IMR-90 (cell line): ENCODE measurements at regions not wholly inside any gene's neighbourhood (a gene's known extent, or its start where the extent isn't known, plus 50 kb on each side); places are given as distances from the start of the nearest gene placed in this dataset.

ENCODE experiments used
- ATAC-seq: fragments of 200-7000 bp; cut with Tn5 transposase; 2 replicates; pipeline ENCODE4 v1.9.1; 2020; ENCODE audit warnings: low read depth, mild to moderate bottlenecking, moderate library complexity
- BruUV-seq: library from RNA; stranded (reverse); fragments of 400-500 nt; replicated peaks from 2 replicates; lab custom pipeline; 2021; lab: Mats Ljungman, UMichigan
- CTCF ChIA-PET: fragments of 300-600 bp; formaldehyde crosslinking; extraction: SDS; loops from one replicate; lab custom pipeline; 2021; ENCODE audit warnings: antibody characterized with exemption; lab: Yijun Ruan, JAX
- POLR2A ChIA-PET: fragments of 300-600 bp; sonication (Branson Sonifier 250); formaldehyde crosslinking; loops from one replicate; lab custom pipeline; 2022; ENCODE audit warnings: antibody characterized with exemption; ENCODE audit not compliant: unreplicated experiment; lab: Charles Lee
- DNase-seq: peaks from one replicate; pipeline ENCODE4 v3.0.0; 2013
- H2AFZ ChIP-seq: replicated peaks from 2 replicates; pipeline ENCODE3; 2013; ENCODE audit warnings: low read length, mild to moderate bottlenecking; ENCODE audit not compliant: poor library complexity
- H2AK5ac ChIP-seq: 2 replicates; pipeline ENCODE4 v1.6.1; 2013; ENCODE audit warnings: low read depth, low read length, inconsistent platforms
- H2AK9ac ChIP-seq: replicated peaks from 2 replicates; pipeline ENCODE3; 2013; ENCODE audit warnings: mild to moderate bottlenecking, low read depth, low read length, moderate library complexity; ENCODE audit not compliant: poor library complexity
- H2BK120ac ChIP-seq: 2 replicates; pipeline ENCODE4 v1.6.1; 2013; ENCODE audit warnings: low read depth, low read length, inconsistent platforms
- H2BK15ac ChIP-seq: 3 replicates; pipeline ENCODE4 v1.6.1; 2013; ENCODE audit warnings: low read depth, low read length, inconsistent platforms
- H2BK20ac ChIP-seq: 2 replicates; pipeline ENCODE4 v1.6.1; 2013; ENCODE audit warnings: low read depth, mild to moderate bottlenecking, inconsistent platforms, low read length, moderate library complexity
- H2BK5ac ChIP-seq: 2 replicates; pipeline ENCODE4 v1.6.1; 2013; ENCODE audit warnings: mild to moderate bottlenecking, low read depth, low read length, inconsistent platforms; ENCODE audit not compliant: poor library complexity, severe bottlenecking
- H3K14ac ChIP-seq: replicated peaks from 2 replicates; pipeline ENCODE4 v1.6.1; 2013; ENCODE audit warnings: low read depth, low read length, inconsistent platforms
- H3K18ac ChIP-seq: 2 replicates; pipeline ENCODE4 v1.6.1; 2013; ENCODE audit warnings: low read depth, low read length, control low read depth
- H3K23ac ChIP-seq: 2 replicates; pipeline ENCODE4 v1.6.1; 2013; ENCODE audit warnings: low read depth, low read length, inconsistent platforms
- H3K27ac ChIP-seq: 2 replicates; pipeline ENCODE4 v1.5.1; 2013; ENCODE audit warnings: mild to moderate bottlenecking, control low read depth, low read length; ENCODE audit not compliant: insufficient read depth
- H3K27me3 ChIP-seq: 2 replicates; pipeline ENCODE4 v1.6.1; 2013; ENCODE audit warnings: low read length; ENCODE audit not compliant: control insufficient read depth, insufficient read depth
- H3K36me3 ChIP-seq: 2 replicates; pipeline ENCODE4 v1.6.1; 2013; ENCODE audit warnings: low read length, mixed read lengths; ENCODE audit not compliant: control insufficient read depth, insufficient read depth
- H3K4ac ChIP-seq: 2 replicates; pipeline ENCODE4 v1.6.1; 2013; ENCODE audit warnings: low read depth, low read length, inconsistent platforms
- H3K4me1 ChIP-seq: 2 replicates; pipeline ENCODE4 v1.6.1; 2013; ENCODE audit warnings: low read length, mixed read lengths; ENCODE audit not compliant: control insufficient read depth, insufficient read depth
- H3K4me2 ChIP-seq: 2 replicates; pipeline ENCODE4 v1.6.1; 2013; ENCODE audit warnings: low read depth, mild to moderate bottlenecking, control low read depth, low read length, moderate library complexity
- H3K4me3 ChIP-seq: 2 replicates; pipeline ENCODE4 v1.5.1; 2013; ENCODE audit warnings: low read depth, mild to moderate bottlenecking, control low read depth, low read length, moderate library complexity; ENCODE audit not compliant: insufficient read depth
- H3K56ac ChIP-seq: 2 replicates; pipeline ENCODE4 v1.6.1; 2013; ENCODE audit warnings: low read length, inconsistent platforms; ENCODE audit not compliant: insufficient read depth; ENCODE audit errors: extremely low read depth
- H3K79me1 ChIP-seq, 2 experiments: 2 replicates each; pipeline ENCODE4 v1.6.1; 2013; ENCODE audit warnings: low read length in 2 of 2, inconsistent platforms in 1 of 2, low read depth in 1 of 2
- H3K9ac ChIP-seq: 2 replicates; pipeline ENCODE4 v1.6.1; 2013; ENCODE audit warnings: low read depth, low read length, control low read depth
- H3K9me1 ChIP-seq: 2 replicates; pipeline ENCODE4 v1.6.1; 2013; ENCODE audit warnings: low read length, inconsistent platforms; ENCODE audit not compliant: insufficient read depth
- H3K9me3 ChIP-seq: 2 replicates; pipeline ENCODE4 v1.6.1; 2013; ENCODE audit warnings: low read length; ENCODE audit not compliant: control insufficient read depth, insufficient read depth
- H4K20me1 ChIP-seq: 2 replicates; pipeline ENCODE4 v1.6.1; 2013; ENCODE audit warnings: low read length, inconsistent platforms; ENCODE audit not compliant: insufficient read depth
- H4K5ac ChIP-seq: 2 replicates; pipeline ENCODE4 v1.6.1; 2013; ENCODE audit warnings: mild to moderate bottlenecking, low read depth, low read length, control low read depth
- H4K8ac ChIP-seq, 2 experiments: 2 replicates each; pipeline ENCODE4 v1.6.1; 2013; ENCODE audit warnings: low read depth in 2 of 2, low read length in 2 of 2, control low read depth in 1 of 2, inconsistent platforms in 1 of 2
- H4K91ac ChIP-seq: 2 replicates; pipeline ENCODE4 v1.6.1; 2013; ENCODE audit warnings: low read depth, low read length, inconsistent platforms; ENCODE audit not compliant: insufficient read depth
- BHLHE40 ChIP-seq: fragments of 150-350 bp; IDR thresholded peaks from 2 replicates; pipeline ENCODE4 v1.6.1; 2016; ENCODE audit warnings: mild to moderate bottlenecking, low read depth, low read length
- FOS ChIP-seq: fragments of 150-350 bp; IDR thresholded peaks from 2 replicates; pipeline ENCODE4 v1.6.1; 2016; ENCODE audit warnings: low read depth, low read length
- MAFK ChIP-seq: IDR thresholded peaks from 2 replicates; pipeline ENCODE4 v1.6.1; 2012; ENCODE audit warnings: low read depth, low read length, improper control_type of control experiment
- MAZ ChIP-seq: IDR thresholded peaks from 2 replicates; pipeline ENCODE4 v1.6.1; 2012; ENCODE audit warnings: low read depth, mild to moderate bottlenecking, low read length, improper control_type of control experiment, moderate library complexity, borderline replicate concordance
- MXI1 ChIP-seq: IDR thresholded peaks from 2 replicates; pipeline ENCODE4 v1.6.1; 2012; ENCODE audit warnings: low read depth, mild to moderate bottlenecking, low read length, moderate library complexity, borderline replicate concordance
- NFE2L2 ChIP-seq: fragments of 150-350 bp; IDR thresholded peaks from 2 replicates; pipeline ENCODE4 v1.6.1; 2016; ENCODE audit warnings: low read depth, mild to moderate bottlenecking, low read length
- POLR2A ChIP-seq: IDR thresholded peaks from 2 replicates; pipeline ENCODE4 v1.6.1; 2012; ENCODE audit warnings: mild to moderate bottlenecking, low read depth, low read length
- RAD21 ChIP-seq: IDR thresholded peaks from 2 replicates; pipeline ENCODE4 v1.6.1; 2012; ENCODE audit warnings: low read length, improper control_type of control experiment
- RCOR1 ChIP-seq: IDR thresholded peaks from 2 replicates; pipeline ENCODE4 v1.6.1; 2012; ENCODE audit warnings: mild to moderate bottlenecking, low read length, improper control_type of control experiment; ENCODE audit not compliant: insufficient replicate concordance
- RFX5 ChIP-seq: IDR thresholded peaks from 2 replicates; pipeline ENCODE4 v1.8.0; 2012; ENCODE audit warnings: low read depth, mild to moderate bottlenecking, low read length, moderate library complexity
- SMC3 ChIP-seq: fragments of 150-350 bp; IDR thresholded peaks from 2 replicates; pipeline ENCODE4 v1.6.1; 2016; ENCODE audit warnings: low read depth, mild to moderate bottlenecking, antibody characterized with exemption, low read length, moderate library complexity
- WGBS, 2 experiments: methylation state at CpG; one replicate each; pipeline versions ENCODE4 v1.1.5 to v1.1.7; 2013; ENCODE audit warnings: missing lambda C conversion rate in 2 of 2; ENCODE audit not compliant: insufficient read length in 1 of 2; ENCODE audit errors: extremely low coverage in 2 of 2; 5-methylcytosine and 5-hydroxymethylcytosine counted together
- dilution Hi-C: fragments of 300-500 bp; cut with HindIII; formaldehyde crosslinking; loops from one replicate; pipeline ENCODE4 v1.14.3; 2018; ENCODE audit warnings: low sequenced_read_pairs; ENCODE audit not compliant: unreplicated experiment
- in situ Hi-C: fragments of 300-500 bp; cut with MboI; formaldehyde crosslinking; loops from 3 replicates; pipeline ENCODE4 v1.14.3; 2019; ENCODE audit warnings: low sequenced_read_pairs, inconsistent platforms, mixed read lengths
- intact Hi-C: fragments of 100-400 bp; cut with micrococcal nuclease; formaldehyde crosslinking; loops from 2 replicates; pipeline ENCODE4 v1.10.0; 2022
- TF ChIP-seq, protein P1 (sequence below): conservative IDR thresholded peaks from 2 replicates; pipeline ENCODE4 v1.5.1; 2012; ENCODE audit warnings: mild to moderate bottlenecking, low read depth, low read length, improper control_type of control experiment
- TF ChIP-seq, protein P2 (sequence below): fragments of 150-350 bp; IDR thresholded peaks from 2 replicates; pipeline ENCODE4 v1.6.1; 2017; ENCODE audit warnings: mild to moderate bottlenecking, antibody characterized with exemption, low read length, low read depth

DNA sequence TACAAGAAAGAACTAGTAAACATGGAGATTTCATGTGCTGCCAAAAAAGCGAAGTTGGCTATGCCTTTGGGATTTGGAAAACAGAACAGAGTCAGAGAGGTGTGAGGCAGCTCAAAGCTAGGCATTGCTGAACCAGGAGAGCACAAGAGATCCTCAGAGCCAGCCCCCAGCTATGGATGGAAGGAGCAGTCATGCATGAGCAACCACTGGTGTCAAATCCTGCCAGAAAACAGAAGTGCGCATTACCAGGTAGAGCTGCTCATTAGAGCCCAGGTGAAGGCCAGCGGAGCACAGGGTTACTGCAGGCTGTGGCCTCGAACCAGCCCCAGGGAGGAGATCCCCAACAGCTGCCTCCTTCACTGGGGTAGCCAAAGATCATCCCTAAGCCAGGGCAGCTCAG lies 173.2 kb upstream of the KIAA1217 start:
- H3K4me2 ChIP-seq, result no peak overlapping the region
- TF ChIP-seq FOS, result no peak
- TF ChIP-seq, protein P1, sequence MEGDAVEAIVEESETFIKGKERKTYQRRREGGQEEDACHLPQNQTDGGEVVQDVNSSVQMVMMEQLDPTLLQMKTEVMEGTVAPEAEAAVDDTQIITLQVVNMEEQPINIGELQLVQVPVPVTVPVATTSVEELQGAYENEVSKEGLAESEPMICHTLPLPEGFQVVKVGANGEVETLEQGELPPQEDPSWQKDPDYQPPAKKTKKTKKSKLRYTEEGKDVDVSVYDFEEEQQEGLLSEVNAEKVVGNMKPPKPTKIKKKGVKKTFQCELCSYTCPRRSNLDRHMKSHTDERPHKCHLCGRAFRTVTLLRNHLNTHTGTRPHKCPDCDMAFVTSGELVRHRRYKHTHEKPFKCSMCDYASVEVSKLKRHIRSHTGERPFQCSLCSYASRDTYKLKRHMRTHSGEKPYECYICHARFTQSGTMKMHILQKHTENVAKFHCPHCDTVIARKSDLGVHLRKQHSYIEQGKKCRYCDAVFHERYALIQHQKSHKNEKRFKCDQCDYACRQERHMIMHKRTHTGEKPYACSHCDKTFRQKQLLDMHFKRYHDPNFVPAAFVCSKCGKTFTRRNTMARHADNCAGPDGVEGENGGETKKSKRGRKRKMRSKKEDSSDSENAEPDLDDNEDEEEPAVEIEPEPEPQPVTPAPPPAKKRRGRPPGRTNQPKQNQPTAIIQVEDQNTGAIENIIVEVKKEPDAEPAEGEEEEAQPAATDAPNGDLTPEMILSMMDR, result no peak
- no peak for TF ChIP-seq POLR2A
- TF ChIP-seq MAFK, result no peak
- TF ChIP-seq RFX5, result no peak
- no peak for TF ChIP-seq MAZ
- TF ChIP-seq MXI1, result no peak
- TF ChIP-seq RCOR1, result no peak
- TF ChIP-seq RAD21, result no peak
- TF ChIP-seq BHLHE40, result no peak
- TF ChIP-seq NFE2L2, result no peak
- no peak for TF ChIP-seq SMC3
- TF ChIP-seq, protein P2, sequence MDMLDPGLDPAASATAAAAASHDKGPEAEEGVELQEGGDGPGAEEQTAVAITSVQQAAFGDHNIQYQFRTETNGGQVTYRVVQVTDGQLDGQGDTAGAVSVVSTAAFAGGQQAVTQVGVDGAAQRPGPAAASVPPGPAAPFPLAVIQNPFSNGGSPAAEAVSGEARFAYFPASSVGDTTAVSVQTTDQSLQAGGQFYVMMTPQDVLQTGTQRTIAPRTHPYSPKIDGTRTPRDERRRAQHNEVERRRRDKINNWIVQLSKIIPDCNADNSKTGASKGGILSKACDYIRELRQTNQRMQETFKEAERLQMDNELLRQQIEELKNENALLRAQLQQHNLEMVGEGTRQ, result no peak
- POLR2A ChIA-PET, result no interaction called here
- H3K4me3 ChIP-seq, result no peak overlapping the region
- no peak overlapping the region for H3K18ac ChIP-seq
- H3K27ac ChIP-seq, result no peak overlapping the region
- no peak overlapping the region for H3K4ac ChIP-seq
- CTCF ChIA-PET, result no interaction called here
- in situ Hi-C loops (no loop called here), dilution Hi-C loops (no loop called here), intact Hi-C loops (no loop called here)
- H2AFZ ChIP-seq, result no peak overlapping the region
- no peak overlapping the region for H3K14ac ChIP-seq
- H3K79me1 ChIP-seq, result no peaks in the 10 kb centered on the region
- DNase-seq (no peak), ATAC-seq (no peak)
- no peaks in the 10 kb centered on the region for H4K20me1 ChIP-seq
- 37% methylated on average over 3 of the region's 4 CpGs; no CpG with 5 or more reads in 1 of the 2 experiments for WGBS, 2 experiments
- H3K9me3 ChIP-seq, result peaks cover 7% of the 10 kb centered on the region
- H3K9me1 ChIP-seq, result no peaks in the 10 kb centered on the region
- no peak overlapping the region for H2AK5ac ChIP-seq
- no peaks in the 10 kb centered on the region for H3K27me3 ChIP-seq
- no peak overlapping the region for H2AK9ac ChIP-seq
- H4K5ac ChIP-seq, result no peak overlapping the region
- H3K36me3 ChIP-seq, result no peaks in the 10 kb centered on the region
- BruUV-seq, result no TSS peak
- H3K56ac ChIP-seq, result no peak overlapping the region
- no peak overlapping the region for H2BK15ac ChIP-seq
- H2BK120ac ChIP-seq, result no peak overlapping the region
- H2BK5ac ChIP-seq, result no peak overlapping the region
- H4K8ac ChIP-seq, result no peak overlapping the region
- no peak overlapping the region for H3K23ac ChIP-seq
- H2BK20ac ChIP-seq, result no peak overlapping the region
- H3K9ac ChIP-seq, result no peak overlapping the region
- no peak overlapping the region for H4K91ac ChIP-seq
- H3K4me1 ChIP-seq, result no peaks in the 10 kb centered on the region
